Skeletal muscle satellite cell (primary cell): ENCODE measurements at regions not wholly inside any gene's neighbourhood (a gene's known extent, or its start where the extent isn't known, plus 50 kb on each side); places are given as distances from the start of the nearest gene placed in this dataset.

Source experiments
- H3K27me3 ChIP-seq: 2 replicates; pipeline ENCODE4 v1.7.0; 2013; ENCODE audit warnings: low read length; ENCODE audit not compliant: control insufficient read depth, insufficient read depth
- H3K36me3 ChIP-seq: 2 replicates; pipeline ENCODE4 v1.7.0; 2013; ENCODE audit warnings: mild to moderate bottlenecking, control low read depth, low read length; ENCODE audit not compliant: insufficient read depth
- H3K4me1 ChIP-seq: 2 replicates; pipeline ENCODE4 v1.7.0; 2013; ENCODE audit warnings: low read length; ENCODE audit not compliant: control insufficient read depth, insufficient read depth
- H3K4me2 ChIP-seq: 2 replicates; pipeline ENCODE4 v1.7.0; 2013; ENCODE audit warnings: mild to moderate bottlenecking, low read length
- H3K4me3 ChIP-seq: 2 replicates; pipeline ENCODE4 v1.7.0; 2013; ENCODE audit warnings: low read length
- H3K9ac ChIP-seq: 2 replicates; pipeline ENCODE4 v1.7.0; 2013; ENCODE audit warnings: mild to moderate bottlenecking, low read depth, low read length, moderate library complexity
- H3K9me3 ChIP-seq: replicated peaks from 2 replicates; pipeline ENCODE4 v1.7.0; 2013; ENCODE audit warnings: mild to moderate bottlenecking, control low read depth, low read length

DNA sequence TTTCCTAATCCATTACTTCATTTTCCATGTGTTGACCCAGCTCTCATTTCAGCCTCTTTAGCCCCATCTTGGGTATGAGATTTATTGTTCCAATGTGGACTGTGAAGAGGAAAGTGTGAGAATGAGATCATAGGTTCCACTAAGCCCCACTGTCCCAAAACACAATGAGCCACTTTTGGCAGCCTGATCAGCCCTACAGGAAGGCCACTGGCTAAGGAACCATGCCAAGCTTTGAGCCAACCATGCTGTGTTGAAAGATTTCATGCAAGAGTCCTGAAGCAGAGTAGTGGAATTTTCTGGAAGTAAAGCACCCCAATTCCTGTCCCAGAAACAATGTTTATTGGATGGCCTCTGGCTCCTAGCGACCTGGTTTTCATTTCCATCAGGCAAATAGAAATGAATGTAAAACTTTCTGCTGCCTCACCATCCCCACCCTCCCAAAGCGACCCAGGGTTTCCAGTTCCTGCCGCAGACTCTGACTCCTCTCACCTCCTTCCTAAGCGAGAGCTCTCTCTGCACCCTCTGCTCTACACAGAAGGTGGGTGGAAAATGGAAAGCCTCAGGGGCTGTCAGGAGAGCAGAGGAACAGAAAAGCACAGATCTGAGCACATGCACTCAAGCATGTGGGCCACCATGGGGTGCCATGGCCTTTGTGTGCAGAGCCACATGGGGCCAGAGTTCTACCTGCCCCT lies 73.1 kb downstream of the KCTD12 start:
- Histone ChIP-seq H3K4me2 (no peak overlapping the region), H3K27me3 (peaks cover 46% of the 10 kb centered on the region), H3K9me3 (no peaks in the 10 kb centered on the region), H3K36me3 (no peaks in the 10 kb centered on the region), H3K4me3 (no peak overlapping the region), H3K9ac (no peak overlapping the region), H3K4me1 (peaks cover 13% of the 10 kb centered on the region)

DNA sequence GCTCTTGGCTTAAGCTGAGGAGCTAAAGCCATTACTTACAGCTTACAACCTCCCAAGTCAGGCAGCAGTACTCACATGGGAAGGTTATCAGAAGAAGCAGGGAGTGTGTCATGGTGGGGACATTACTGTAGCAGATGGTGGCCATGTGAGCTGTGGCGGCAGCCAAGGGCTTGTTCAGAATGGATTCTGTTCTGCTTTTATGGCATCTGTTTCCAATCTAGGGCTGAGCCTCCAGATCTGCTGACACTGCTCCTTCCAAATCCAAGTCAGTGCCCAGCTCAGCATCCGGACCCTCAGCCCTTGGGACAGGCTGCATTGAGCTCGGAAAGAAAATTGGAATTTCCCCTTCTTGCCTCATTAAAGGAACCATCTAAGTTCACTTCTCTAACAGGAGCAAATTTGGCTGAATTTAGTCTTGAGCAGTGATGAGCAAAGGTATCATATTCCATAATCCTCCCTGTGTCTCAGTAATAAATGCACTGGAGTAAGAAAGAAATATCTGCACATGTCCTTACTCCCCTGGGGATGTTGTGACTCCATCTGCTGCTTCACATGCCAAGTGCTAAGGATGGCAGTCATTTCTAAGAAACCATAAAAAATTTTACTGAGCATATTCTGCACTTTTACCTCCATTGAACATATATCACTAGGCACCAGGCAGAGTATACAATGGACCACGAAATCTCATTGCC lies 73.9 kb downstream of the KCTD12 start:
- Histone ChIP-seq H3K9me3 (no peaks in the 10 kb centered on the region), H3K4me1 (peaks cover 13% of the 10 kb centered on the region), H3K4me3 (no peak overlapping the region), H3K9ac (no peak overlapping the region), H3K27me3 (peaks cover 38% of the 10 kb centered on the region), H3K4me2 (no peak overlapping the region), H3K36me3 (no peaks in the 10 kb centered on the region)

DNA sequence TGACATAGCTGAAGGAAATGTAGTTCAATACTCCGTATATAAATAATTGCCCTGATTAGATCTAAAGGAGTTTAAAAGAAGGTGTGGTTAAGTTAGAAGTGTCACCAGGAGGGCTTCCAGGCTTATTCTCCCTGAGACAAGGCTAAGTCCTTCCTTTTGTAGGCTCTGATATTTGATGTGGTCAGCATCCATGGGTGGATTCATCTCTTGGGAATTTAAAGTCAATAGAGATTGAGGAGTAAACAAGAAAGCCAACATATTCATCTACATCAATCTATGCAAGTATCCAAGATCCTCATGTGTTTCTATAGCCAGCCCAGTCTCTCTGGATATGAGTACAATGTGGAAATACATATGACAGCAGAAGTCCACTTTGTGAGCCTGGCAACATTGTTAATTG lies 76.8 kb downstream of the KCTD12 start:
- no peak overlapping the region for H3K4me3 ChIP-seq

DNA sequence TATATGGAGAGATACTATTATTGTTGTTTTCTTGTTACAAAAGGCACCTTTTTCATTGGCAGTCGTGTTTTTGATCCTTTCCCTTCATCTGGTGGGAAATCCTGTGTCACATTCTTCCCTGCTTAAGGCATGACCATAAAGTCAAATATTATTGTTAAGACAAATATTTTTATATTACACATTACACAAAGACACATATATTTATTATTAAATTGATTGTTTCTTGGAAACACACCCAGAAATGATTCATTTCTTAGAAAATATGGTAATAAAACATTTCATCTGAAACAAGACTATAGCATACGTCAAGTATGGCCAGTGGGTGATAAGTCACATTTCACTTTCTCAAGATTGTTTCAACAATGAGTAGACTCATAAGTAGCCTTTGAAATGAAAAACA lies 77.3 kb downstream of the KCTD12 start:
- H3K4me2 ChIP-seq: no peak overlapping the region
- H3K4me1 ChIP-seq: peaks cover 13% of the 10 kb centered on the region
- H3K27me3 ChIP-seq: peaks cover 19% of the 10 kb centered on the region
- H3K4me3 ChIP-seq: no peak overlapping the region
- H3K9me3 ChIP-seq: no peaks in the 10 kb centered on the region
- no peak overlapping the region for H3K9ac ChIP-seq
- H3K36me3 ChIP-seq: no peaks in the 10 kb centered on the region

More for the DNA sequence above, 76.8 kb downstream of the KCTD12 start:
- no peak overlapping the region for H3K9ac ChIP-seq
- peaks cover 13% of the 10 kb centered on the region for H3K4me1 ChIP-seq
- no peak overlapping the region for H3K4me2 ChIP-seq
- H3K27me3 ChIP-seq: peaks cover 20% of the 10 kb centered on the region
- H3K9me3 ChIP-seq: no peaks in the 10 kb centered on the region
- no peaks in the 10 kb centered on the region for H3K36me3 ChIP-seq

DNA sequence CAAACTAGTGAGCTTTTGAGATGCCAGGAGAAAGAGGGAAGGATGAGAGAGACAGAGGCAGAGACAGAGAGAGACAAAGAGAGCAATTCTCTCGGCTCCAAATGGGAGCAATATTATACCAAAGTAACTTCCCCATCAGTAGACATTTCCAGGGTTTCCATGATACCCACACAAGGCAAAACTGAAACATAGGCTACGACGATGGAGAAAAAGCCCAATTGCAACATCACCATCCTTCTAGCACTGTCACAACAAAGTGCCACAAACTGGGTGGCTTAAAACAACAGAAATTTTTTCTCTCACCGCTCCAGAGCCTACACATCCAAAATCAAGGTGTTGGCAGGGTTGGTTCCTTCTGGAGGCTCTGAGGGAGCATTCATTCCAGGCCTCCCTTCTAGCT lies 81.4 kb downstream of the KCTD12 start:
- Histone ChIP-seq H3K27me3 (no peaks in the 10 kb centered on the region), H3K4me3 (no peak overlapping the region), H3K4me2 (no peak overlapping the region), H3K4me1 (peaks cover 7% of the 10 kb centered on the region), H3K9ac (no peak overlapping the region), H3K36me3 (no peaks in the 10 kb centered on the region), H3K9me3 (no peaks in the 10 kb centered on the region)

DNA sequence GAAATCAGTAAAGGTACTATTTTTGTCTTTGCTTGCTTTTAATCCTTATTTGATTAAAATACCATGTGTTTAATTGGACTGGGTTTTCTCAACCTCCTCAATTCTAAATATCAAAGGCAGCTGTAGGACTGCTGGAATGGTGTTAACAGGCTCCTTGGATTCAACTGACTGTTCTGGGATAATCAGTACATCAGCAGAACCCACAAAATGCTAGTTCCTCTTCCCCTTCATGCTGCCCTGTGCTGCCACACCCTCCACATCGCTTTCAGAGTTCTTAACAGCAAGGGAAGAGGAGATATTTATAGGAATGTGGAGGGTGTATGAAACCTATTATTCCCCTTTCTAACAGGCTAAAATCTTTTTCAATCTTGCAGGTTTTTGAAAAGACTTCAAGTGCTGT lies 82.4 kb downstream of the KCTD12 start:
- H3K27me3 ChIP-seq: no peaks in the 10 kb centered on the region

DNA sequence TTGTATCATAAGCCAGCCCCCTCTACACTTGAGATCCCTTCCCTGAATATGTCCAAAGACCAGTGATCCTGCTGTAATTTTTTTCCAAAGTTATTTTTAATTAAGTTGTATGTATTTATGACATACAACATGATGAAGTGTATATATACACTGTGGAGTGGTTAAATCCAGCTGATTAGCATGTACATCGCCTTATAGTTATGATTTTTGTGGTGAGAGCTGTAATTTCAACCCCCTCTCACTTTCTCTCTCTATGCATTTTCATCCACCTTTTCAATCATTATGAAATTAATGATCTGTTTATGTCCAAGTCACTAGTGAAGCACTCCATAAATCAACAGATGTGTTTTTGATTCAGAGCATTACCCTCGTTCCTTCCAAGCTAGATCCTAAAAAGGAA lies 85.3 kb downstream of the KCTD12 start:
- Histone ChIP-seq H3K9me3 (no peaks in the 10 kb centered on the region), H3K4me3 (no peak overlapping the region), H3K36me3 (no peaks in the 10 kb centered on the region), H3K4me2 (no peak overlapping the region), H3K4me1 (no peaks in the 10 kb centered on the region), H3K9ac (no peak overlapping the region), H3K27me3 (no peaks in the 10 kb centered on the region)

More for the DNA sequence above, 82.4 kb downstream of the KCTD12 start:
- Histone ChIP-seq H3K4me3 (no peak overlapping the region), H3K36me3 (no peaks in the 10 kb centered on the region), H3K4me2 (no peak overlapping the region), H3K9ac (no peak overlapping the region), H3K4me1 (no peaks in the 10 kb centered on the region), H3K9me3 (no peaks in the 10 kb centered on the region)

DNA sequence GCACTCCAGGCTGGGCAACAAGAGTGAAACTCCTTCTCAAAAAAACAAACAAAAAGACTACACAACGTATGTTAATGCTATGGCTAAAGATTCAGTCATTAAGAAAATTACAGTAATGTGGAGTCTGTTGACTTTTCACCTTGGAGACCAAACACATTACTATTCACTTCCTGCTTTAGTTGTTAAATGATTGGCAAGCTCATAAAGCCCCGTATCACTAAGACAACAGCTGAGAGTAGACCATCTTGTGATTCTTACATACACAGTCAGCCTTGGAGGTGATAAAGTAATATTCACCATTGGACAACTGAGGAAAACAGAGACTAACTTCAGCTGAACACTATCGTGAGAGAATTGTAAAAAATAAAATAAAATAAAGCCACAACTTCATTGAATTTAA lies 86.5 kb downstream of the KCTD12 start:
- Histone ChIP-seq H3K9me3 (no peaks in the 10 kb centered on the region), H3K4me1 (no peaks in the 10 kb centered on the region), H3K4me2 (no peak overlapping the region), H3K27me3 (no peaks in the 10 kb centered on the region), H3K9ac (no peak overlapping the region), H3K36me3 (no peaks in the 10 kb centered on the region), H3K4me3 (no peak overlapping the region)

DNA sequence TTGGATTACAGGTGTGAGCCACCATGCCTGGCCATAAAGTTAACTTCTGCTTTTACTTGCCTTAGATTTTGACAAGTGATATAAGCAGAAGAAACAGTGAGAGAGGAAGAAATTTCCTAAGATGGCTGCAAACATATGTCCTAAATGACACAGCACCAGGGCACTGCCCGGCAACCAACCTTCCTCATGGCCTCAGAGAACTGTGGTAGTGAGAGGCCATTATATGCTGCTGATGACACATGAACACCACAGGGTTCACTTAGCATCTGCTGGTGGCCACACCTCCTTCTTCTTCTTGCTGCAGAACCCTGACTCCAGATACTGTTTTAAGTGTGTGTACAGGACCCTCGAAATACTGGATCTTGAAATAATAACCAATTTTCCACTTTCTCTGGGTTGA lies 88.2 kb downstream of the KCTD12 start:
- Histone ChIP-seq H3K4me2 (no peak overlapping the region), H3K9me3 (no peaks in the 10 kb centered on the region), H3K36me3 (no peaks in the 10 kb centered on the region), H3K4me3 (no peak overlapping the region), H3K27me3 (no peaks in the 10 kb centered on the region), H3K9ac (no peak overlapping the region), H3K4me1 (peaks cover 1% of the 10 kb centered on the region)

DNA sequence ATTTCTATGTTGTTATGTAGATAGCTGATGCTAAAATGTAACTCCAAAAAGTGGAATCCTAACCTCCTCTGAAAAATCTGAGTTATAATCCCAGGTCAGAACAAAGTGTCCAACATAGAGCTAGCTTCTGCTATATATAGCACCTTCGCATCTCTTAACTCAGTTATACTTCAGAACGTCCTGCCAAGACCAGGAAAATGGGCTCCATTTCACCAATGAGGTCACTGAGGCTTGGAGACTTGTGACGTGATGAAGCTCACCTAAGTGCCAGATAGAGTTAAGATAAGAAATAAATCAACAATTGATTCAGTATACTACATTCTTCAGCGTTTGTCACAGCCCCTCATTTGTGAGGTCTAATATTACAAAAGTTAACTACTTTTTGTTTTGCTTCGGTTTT lies 88.8 kb downstream of the KCTD12 start:
- Histone ChIP-seq H3K9ac (no peak overlapping the region), H3K9me3 (no peaks in the 10 kb centered on the region), H3K4me1 (peaks cover 8% of the 10 kb centered on the region), H3K27me3 (no peaks in the 10 kb centered on the region), H3K36me3 (no peaks in the 10 kb centered on the region), H3K4me3 (no peak overlapping the region), H3K4me2 (no peak overlapping the region)

DNA sequence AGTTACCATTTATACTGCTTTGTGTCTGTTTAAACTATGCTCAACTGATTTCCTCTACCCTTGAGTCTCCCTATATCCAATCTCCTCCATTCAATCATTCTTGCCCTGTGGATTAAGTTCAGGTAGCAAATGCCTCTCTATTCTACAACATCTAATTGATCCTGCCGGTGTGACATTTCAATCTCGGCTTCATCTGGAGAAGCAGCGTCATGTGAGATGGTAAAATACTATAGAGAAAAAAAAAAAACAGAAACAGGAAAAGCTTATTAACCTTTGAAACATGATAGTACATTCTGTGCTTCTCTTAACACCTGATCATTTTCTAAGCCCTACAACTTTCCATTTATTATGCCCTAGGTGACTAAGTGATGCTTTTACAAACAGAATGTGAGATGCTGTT lies 89.4 kb downstream of the KCTD12 start:
- Histone ChIP-seq H3K4me3 (no peak overlapping the region), H3K9me3 (no peaks in the 10 kb centered on the region), H3K9ac (no peak overlapping the region), H3K4me2 (no peak overlapping the region), H3K36me3 (no peaks in the 10 kb centered on the region), H3K4me1 (peaks cover 9% of the 10 kb centered on the region), H3K27me3 (no peaks in the 10 kb centered on the region)
